LNCaP clone FGC (cell line): ENCODE measurements at regions not wholly inside any gene's neighbourhood (a gene's known extent, or its start where the extent isn't known, plus 50 kb on each side); places are given as distances from the start of the nearest gene placed in this dataset.

ENCODE experiments used
- DNase-seq: peaks from one replicate; pipeline ENCODE4 v3.0.0-alpha.2; 2011; ENCODE audit warnings: low read depth
- H3K4me3 ChIP-seq: 2 replicates; pipeline ENCODE4 v1.5.1; 2011; ENCODE audit warnings: mild to moderate bottlenecking, low read depth, low read length, control low read depth
- TF ChIP-seq, protein P1 (sequence below): IDR thresholded peaks from 2 replicates; pipeline ENCODE4 v1.5.1; 2012; ENCODE audit warnings: mild to moderate bottlenecking; ENCODE audit not compliant: control insufficient read depth, insufficient read depth; ENCODE audit errors: extremely low read depth

DNA sequence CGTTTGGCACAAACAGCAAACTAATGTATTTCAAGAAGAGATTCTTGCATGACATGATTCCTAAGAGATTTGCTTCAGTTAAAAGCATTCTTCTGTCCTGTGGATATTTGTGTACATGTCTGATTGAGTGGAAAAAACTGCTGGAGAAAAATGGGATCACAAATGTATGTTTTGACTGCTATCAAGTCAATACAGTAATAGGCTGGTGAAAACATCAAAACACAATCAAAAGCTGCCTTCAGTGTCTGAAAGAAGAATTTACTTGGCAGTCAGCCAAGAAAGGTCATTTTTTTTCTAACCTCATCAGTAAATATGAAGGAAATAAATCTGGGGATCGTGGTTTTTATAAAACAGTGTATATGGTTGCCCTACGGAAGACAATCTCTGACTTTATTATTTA, 1214.8 kb downstream of the NSUN3 start:
- no peak for DNase-seq
- H3K4me3 ChIP-seq, result no peak overlapping the region
- TF ChIP-seq, protein P1, sequence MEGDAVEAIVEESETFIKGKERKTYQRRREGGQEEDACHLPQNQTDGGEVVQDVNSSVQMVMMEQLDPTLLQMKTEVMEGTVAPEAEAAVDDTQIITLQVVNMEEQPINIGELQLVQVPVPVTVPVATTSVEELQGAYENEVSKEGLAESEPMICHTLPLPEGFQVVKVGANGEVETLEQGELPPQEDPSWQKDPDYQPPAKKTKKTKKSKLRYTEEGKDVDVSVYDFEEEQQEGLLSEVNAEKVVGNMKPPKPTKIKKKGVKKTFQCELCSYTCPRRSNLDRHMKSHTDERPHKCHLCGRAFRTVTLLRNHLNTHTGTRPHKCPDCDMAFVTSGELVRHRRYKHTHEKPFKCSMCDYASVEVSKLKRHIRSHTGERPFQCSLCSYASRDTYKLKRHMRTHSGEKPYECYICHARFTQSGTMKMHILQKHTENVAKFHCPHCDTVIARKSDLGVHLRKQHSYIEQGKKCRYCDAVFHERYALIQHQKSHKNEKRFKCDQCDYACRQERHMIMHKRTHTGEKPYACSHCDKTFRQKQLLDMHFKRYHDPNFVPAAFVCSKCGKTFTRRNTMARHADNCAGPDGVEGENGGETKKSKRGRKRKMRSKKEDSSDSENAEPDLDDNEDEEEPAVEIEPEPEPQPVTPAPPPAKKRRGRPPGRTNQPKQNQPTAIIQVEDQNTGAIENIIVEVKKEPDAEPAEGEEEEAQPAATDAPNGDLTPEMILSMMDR, result no peak

DNA sequence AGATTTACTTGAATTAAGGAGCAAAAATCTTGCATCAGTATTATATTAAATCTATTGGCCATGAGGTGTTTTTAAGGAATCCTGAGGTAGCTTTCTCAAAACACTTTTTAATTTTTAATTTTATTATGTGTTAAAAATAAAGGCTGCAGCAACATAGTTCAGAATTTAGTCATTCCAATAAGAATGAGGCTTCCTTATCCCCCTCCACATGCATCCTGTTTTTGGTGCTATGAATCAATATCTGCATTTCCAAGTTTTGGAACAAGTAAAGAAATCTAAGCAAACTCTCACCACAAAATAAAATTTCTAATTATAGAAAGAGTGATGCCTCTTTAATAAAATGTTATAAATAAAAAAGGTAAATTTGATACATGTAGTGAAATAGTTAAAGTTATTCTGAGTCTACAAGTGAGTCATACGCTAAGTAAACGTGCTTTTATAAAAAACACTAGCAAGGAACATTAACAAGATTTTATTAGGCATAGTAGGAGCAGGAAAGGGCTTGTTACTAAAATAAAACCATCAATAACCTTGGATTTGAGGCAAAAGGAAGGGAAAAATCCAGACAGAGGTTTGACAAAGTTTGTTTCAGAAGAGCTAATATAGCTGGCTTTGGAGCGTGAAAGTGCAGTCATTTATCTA, 1218.0 kb downstream of the NSUN3 start:
- no peak for DNase-seq
- TF ChIP-seq, protein P1, result no peak
- no peak overlapping the region for H3K4me3 ChIP-seq

DNA sequence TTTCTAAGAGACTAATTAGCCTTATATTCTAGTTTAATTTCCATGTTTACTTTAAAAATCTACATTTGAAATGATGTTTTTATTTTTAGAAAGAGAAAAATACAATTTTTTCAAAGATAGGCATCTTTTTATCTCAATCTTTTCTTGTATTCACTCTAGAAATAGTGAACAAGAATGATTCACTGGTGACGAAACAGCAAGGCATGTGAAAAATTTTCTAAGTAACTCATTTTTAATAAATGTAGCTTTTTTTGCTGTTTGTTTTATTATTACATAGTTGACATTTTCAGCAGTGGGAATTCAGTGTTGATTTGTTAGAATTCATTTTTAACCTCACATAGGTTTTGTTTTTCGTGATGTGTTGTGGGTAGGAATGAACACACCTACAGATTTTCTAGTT, 1226.4 kb downstream of the NSUN3 start:
- TF ChIP-seq, protein P1, result no peak
- H3K4me3 ChIP-seq, result no peak overlapping the region
- no peak for DNase-seq

DNA sequence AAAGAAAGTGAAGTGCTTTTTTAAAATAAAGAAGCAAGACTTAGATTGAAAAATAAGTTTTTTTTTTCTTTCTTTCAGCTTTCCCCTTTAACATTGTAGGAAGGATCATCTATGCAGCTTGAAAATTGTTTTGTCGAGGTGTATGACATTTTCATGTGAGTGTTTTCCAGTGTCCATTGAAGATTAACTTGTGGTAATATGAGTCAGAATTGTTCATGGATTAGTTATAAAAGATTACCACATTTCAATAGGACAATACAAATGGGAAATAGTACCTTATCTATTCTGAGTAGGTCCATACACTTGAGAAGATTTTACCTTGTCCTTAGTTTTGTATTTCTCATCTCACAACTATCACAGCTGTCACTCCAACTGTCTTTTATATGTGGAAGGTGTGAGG, 1234.7 kb downstream of the NSUN3 start:
- H3K4me3 ChIP-seq, result no peak overlapping the region
- no peak for DNase-seq
- TF ChIP-seq, protein P1, result no peak

DNA sequence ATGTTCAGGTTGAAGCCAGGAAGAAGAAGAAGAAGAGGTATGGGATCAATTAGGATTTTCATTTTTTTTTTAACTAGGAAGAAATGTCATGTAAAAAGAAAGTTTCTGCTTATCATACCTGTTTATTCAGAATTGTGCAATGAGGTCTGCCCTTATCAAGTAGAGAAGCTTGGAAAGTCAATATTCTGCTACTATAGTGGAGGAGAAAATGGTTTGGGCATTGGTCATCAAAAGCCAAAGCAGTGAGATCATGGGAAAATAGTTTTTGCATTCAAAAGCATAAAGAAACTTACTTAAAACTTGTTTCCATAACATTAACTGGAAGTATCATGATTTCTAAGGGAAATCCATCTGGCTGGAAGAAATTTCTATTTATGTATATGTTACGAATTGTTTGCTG, 1239.2 kb downstream of the NSUN3 start:
- TF ChIP-seq, protein P1, result no peak
- DNase-seq, result no peak
- no peak overlapping the region for H3K4me3 ChIP-seq

DNA sequence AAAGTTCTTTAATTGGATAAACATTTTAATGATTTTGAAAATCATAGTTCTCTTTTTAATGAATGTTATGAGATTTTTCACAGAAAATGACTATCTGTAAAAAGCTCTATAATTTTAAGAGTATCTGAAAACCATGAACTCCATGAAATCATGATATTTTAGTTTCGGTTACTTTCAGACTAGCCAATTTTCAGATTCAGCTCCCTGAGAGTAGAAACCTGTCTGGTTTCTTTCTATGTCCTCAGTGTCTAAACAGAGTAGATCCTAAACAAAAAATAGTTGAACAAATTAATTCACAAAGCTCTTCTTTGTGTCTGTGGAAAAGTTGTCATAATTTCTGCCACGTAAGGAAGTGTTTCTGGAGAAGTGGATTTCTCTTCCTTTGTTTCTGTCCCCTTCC, 1247.7 kb downstream of the NSUN3 start:
- no peak for DNase-seq
- TF ChIP-seq, protein P1, result no peak
- no peak overlapping the region for H3K4me3 ChIP-seq

DNA sequence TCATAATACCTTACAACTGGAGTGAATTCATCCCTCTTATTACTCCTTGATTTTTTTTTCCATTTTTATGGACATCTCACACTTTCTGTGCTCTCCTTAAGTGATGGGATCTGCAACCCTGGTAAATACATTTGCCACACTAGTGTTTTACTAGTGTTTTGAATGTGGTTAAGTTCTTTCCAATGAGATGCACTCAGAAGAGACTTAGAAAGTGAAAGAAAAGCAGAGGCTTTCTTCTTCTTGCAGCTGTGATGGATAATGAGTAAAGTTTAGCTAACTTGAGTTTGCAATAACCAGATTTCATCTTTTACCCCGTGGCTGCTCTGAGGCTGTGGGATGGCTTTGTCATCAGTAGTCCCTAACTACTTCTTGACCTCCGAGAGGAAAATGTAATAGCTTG, 1248.4 kb downstream of the NSUN3 start:
- TF ChIP-seq, protein P1, result no peak
- H3K4me3 ChIP-seq, result no peak overlapping the region
- no peak for DNase-seq
